IMR-90 (cell line): ENCODE measurements at regions not wholly inside any gene's neighbourhood (a gene's known extent, or its start where the extent isn't known, plus 50 kb on each side); places are given as distances from the start of the nearest gene placed in this dataset.

Source experiments
- ATAC-seq: fragments of 200-7000 bp; cut with Tn5 transposase; 2 replicates; pipeline ENCODE4 v1.9.1; 2020; ENCODE audit warnings: low read depth, mild to moderate bottlenecking, moderate library complexity
- BruUV-seq: library from RNA; stranded (reverse); fragments of 400-500 nt; replicated peaks from 2 replicates; lab custom pipeline; 2021; lab: Mats Ljungman, UMichigan
- CTCF ChIA-PET: fragments of 300-600 bp; formaldehyde crosslinking; extraction: SDS; loops from one replicate; lab custom pipeline; 2021; ENCODE audit warnings: antibody characterized with exemption; lab: Yijun Ruan, JAX
- POLR2A ChIA-PET: fragments of 300-600 bp; sonication (Branson Sonifier 250); formaldehyde crosslinking; loops from one replicate; lab custom pipeline; 2022; ENCODE audit warnings: antibody characterized with exemption; ENCODE audit not compliant: unreplicated experiment; lab: Charles Lee
- DNase-seq: peaks from one replicate; pipeline ENCODE4 v3.0.0; 2013
- H2AFZ ChIP-seq: replicated peaks from 2 replicates; pipeline ENCODE3; 2013; ENCODE audit warnings: low read length, mild to moderate bottlenecking; ENCODE audit not compliant: poor library complexity
- H2AK5ac ChIP-seq: 2 replicates; pipeline ENCODE4 v1.6.1; 2013; ENCODE audit warnings: low read depth, low read length, inconsistent platforms
- H2AK9ac ChIP-seq: replicated peaks from 2 replicates; pipeline ENCODE3; 2013; ENCODE audit warnings: mild to moderate bottlenecking, low read depth, low read length, moderate library complexity; ENCODE audit not compliant: poor library complexity
- H2BK120ac ChIP-seq: 2 replicates; pipeline ENCODE4 v1.6.1; 2013; ENCODE audit warnings: low read depth, low read length, inconsistent platforms
- H2BK15ac ChIP-seq: 3 replicates; pipeline ENCODE4 v1.6.1; 2013; ENCODE audit warnings: low read depth, low read length, inconsistent platforms
- H2BK20ac ChIP-seq: 2 replicates; pipeline ENCODE4 v1.6.1; 2013; ENCODE audit warnings: low read depth, mild to moderate bottlenecking, inconsistent platforms, low read length, moderate library complexity
- H2BK5ac ChIP-seq: 2 replicates; pipeline ENCODE4 v1.6.1; 2013; ENCODE audit warnings: mild to moderate bottlenecking, low read depth, low read length, inconsistent platforms; ENCODE audit not compliant: poor library complexity, severe bottlenecking
- H3K14ac ChIP-seq: replicated peaks from 2 replicates; pipeline ENCODE4 v1.6.1; 2013; ENCODE audit warnings: low read depth, low read length, inconsistent platforms
- H3K18ac ChIP-seq: 2 replicates; pipeline ENCODE4 v1.6.1; 2013; ENCODE audit warnings: low read depth, low read length, control low read depth
- H3K23ac ChIP-seq: 2 replicates; pipeline ENCODE4 v1.6.1; 2013; ENCODE audit warnings: low read depth, low read length, inconsistent platforms
- H3K27ac ChIP-seq: 2 replicates; pipeline ENCODE4 v1.5.1; 2013; ENCODE audit warnings: mild to moderate bottlenecking, control low read depth, low read length; ENCODE audit not compliant: insufficient read depth
- H3K27me3 ChIP-seq: 2 replicates; pipeline ENCODE4 v1.6.1; 2013; ENCODE audit warnings: low read length; ENCODE audit not compliant: control insufficient read depth, insufficient read depth
- H3K36me3 ChIP-seq: 2 replicates; pipeline ENCODE4 v1.6.1; 2013; ENCODE audit warnings: low read length, mixed read lengths; ENCODE audit not compliant: control insufficient read depth, insufficient read depth
- H3K4ac ChIP-seq: 2 replicates; pipeline ENCODE4 v1.6.1; 2013; ENCODE audit warnings: low read depth, low read length, inconsistent platforms
- H3K4me1 ChIP-seq: 2 replicates; pipeline ENCODE4 v1.6.1; 2013; ENCODE audit warnings: low read length, mixed read lengths; ENCODE audit not compliant: control insufficient read depth, insufficient read depth
- H3K4me2 ChIP-seq: 2 replicates; pipeline ENCODE4 v1.6.1; 2013; ENCODE audit warnings: low read depth, mild to moderate bottlenecking, control low read depth, low read length, moderate library complexity
- H3K4me3 ChIP-seq: 2 replicates; pipeline ENCODE4 v1.5.1; 2013; ENCODE audit warnings: low read depth, mild to moderate bottlenecking, control low read depth, low read length, moderate library complexity; ENCODE audit not compliant: insufficient read depth
- H3K56ac ChIP-seq: 2 replicates; pipeline ENCODE4 v1.6.1; 2013; ENCODE audit warnings: low read length, inconsistent platforms; ENCODE audit not compliant: insufficient read depth; ENCODE audit errors: extremely low read depth
- H3K79me1 ChIP-seq, 2 experiments: 2 replicates each; pipeline ENCODE4 v1.6.1; 2013; ENCODE audit warnings: low read length in 2 of 2, inconsistent platforms in 1 of 2, low read depth in 1 of 2
- H3K9ac ChIP-seq: 2 replicates; pipeline ENCODE4 v1.6.1; 2013; ENCODE audit warnings: low read depth, low read length, control low read depth
- H3K9me1 ChIP-seq: 2 replicates; pipeline ENCODE4 v1.6.1; 2013; ENCODE audit warnings: low read length, inconsistent platforms; ENCODE audit not compliant: insufficient read depth
- H3K9me3 ChIP-seq: 2 replicates; pipeline ENCODE4 v1.6.1; 2013; ENCODE audit warnings: low read length; ENCODE audit not compliant: control insufficient read depth, insufficient read depth
- H4K20me1 ChIP-seq: 2 replicates; pipeline ENCODE4 v1.6.1; 2013; ENCODE audit warnings: low read length, inconsistent platforms; ENCODE audit not compliant: insufficient read depth
- H4K5ac ChIP-seq: 2 replicates; pipeline ENCODE4 v1.6.1; 2013; ENCODE audit warnings: mild to moderate bottlenecking, low read depth, low read length, control low read depth
- H4K8ac ChIP-seq, 2 experiments: 2 replicates each; pipeline ENCODE4 v1.6.1; 2013; ENCODE audit warnings: low read depth in 2 of 2, low read length in 2 of 2, control low read depth in 1 of 2, inconsistent platforms in 1 of 2
- H4K91ac ChIP-seq: 2 replicates; pipeline ENCODE4 v1.6.1; 2013; ENCODE audit warnings: low read depth, low read length, inconsistent platforms; ENCODE audit not compliant: insufficient read depth
- CEBPB ChIP-seq: IDR thresholded peaks from 2 replicates; pipeline ENCODE4 v1.6.1; 2012; ENCODE audit warnings: low read depth, low read length, improper control_type of control experiment
- WGBS, 2 experiments: methylation state at CpG; one replicate each; pipeline versions ENCODE4 v1.1.5 to v1.1.7; 2013; ENCODE audit warnings: missing lambda C conversion rate in 2 of 2; ENCODE audit not compliant: insufficient read length in 1 of 2; ENCODE audit errors: extremely low coverage in 2 of 2; 5-methylcytosine and 5-hydroxymethylcytosine counted together
- dilution Hi-C: fragments of 300-500 bp; cut with HindIII; formaldehyde crosslinking; loops from one replicate; pipeline ENCODE4 v1.14.3; 2018; ENCODE audit warnings: low sequenced_read_pairs; ENCODE audit not compliant: unreplicated experiment
- in situ Hi-C: fragments of 300-500 bp; cut with MboI; formaldehyde crosslinking; loops from 3 replicates; pipeline ENCODE4 v1.14.3; 2019; ENCODE audit warnings: low sequenced_read_pairs, inconsistent platforms, mixed read lengths
- intact Hi-C: fragments of 100-400 bp; cut with micrococcal nuclease; formaldehyde crosslinking; loops from 2 replicates; pipeline ENCODE4 v1.10.0; 2022

DNA sequence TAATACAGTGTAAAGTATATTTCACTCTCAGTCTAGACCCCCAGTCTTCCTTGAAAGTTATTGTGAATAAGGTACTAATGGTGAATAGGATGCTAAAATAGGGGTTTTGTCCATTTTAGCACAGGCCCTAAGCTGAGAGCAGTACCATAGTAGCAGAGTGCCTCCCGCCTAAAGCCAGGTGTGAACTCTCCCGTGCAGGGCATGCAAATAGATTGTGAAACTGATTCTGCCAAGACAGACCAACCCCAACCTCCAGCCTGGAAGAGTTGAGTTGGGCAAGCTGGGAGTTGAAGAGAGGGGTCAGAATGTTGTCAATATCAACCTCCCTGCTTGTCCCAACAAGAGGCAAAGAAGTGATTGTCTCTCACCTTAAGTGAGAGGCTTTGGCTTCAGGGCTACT is 97.4 kb upstream of the CYRIA start:
- Histone ChIP-seq H2BK120ac (no peak overlapping the region), H3K27me3 (peaks cover 2% of the 10 kb centered on the region; the same call in 1 of the 2 replicates), H3K14ac (no peak overlapping the region), H3K4me1 (no peaks in the 10 kb centered on the region), H3K9me1 (no peaks in the 10 kb centered on the region), H3K18ac (no peak overlapping the region), H2BK5ac (no peak overlapping the region), H4K8ac (no peak overlapping the region), H3K4me2 (no peak overlapping the region), H3K4ac (no peak overlapping the region), H2BK15ac (no peak overlapping the region), H3K23ac (no peak overlapping the region), H3K36me3 (no peaks in the 10 kb centered on the region), H3K4me3 (no peak overlapping the region), H3K27ac (no peak overlapping the region), H3K9ac (no peak overlapping the region), H2BK20ac (no peak overlapping the region), H4K20me1 (no peaks in the 10 kb centered on the region), H2AK9ac (no peak overlapping the region), H3K79me1 (no peaks in the 10 kb centered on the region), H4K5ac (no peak overlapping the region), H3K56ac (no peak overlapping the region), H2AK5ac (no peak overlapping the region), H2AFZ (no peak overlapping the region), H4K91ac (no peak overlapping the region), H3K9me3 (no peaks in the 10 kb centered on the region)
- ATAC-seq = no peak
- in situ Hi-C loops = loop anchor here (25.0 kb wide), 1 partner anchor 899 kb away; no protein-coding TSS in a partner anchor
- no TSS peak for BruUV-seq
- intact Hi-C loops = no loop called here
- no peak for DNase-seq
- dilution Hi-C loops = no loop called here
- no CpG with 5 or more reads among the region's 2 CpGs for WGBS, 2 experiments
- ChIA-PET POLR2A (no interaction called here), CTCF (no interaction called here)
- TF ChIP-seq CEBPB = no peak
